HG03442 (cell line): ENCODE measurements at regions not wholly inside any gene's neighbourhood (a gene's known extent, or its start where the extent isn't known, plus 50 kb on each side); places are given as distances from the start of the nearest gene placed in this dataset.

Source experiments
- ATAC-seq: cut with Tn5 transposase; IDR thresholded peaks from one replicate; pipeline ENCODE4 v1.9.1; 2021; ENCODE audit warnings: mild to moderate bottlenecking, moderate library complexity; ENCODE audit not compliant: unreplicated experiment

GRCh38 chr4:180057299-180057721, 2185.9 kb upstream of the TENM3 start:
- ATAC-seq, result no peak

- peak; percentile 44 for ATAC-seq
These were observed 2185.1 kb upstream of the TENM3 start for GRCh38 chr4:180057891-180058671.

- peak; percentile 18 for ATAC-seq
These were observed 2184.4 kb upstream of the TENM3 start for GRCh38 chr4:180058691-180059215.

GRCh38 chr4:180059216-180059881, 2183.9 kb upstream of the TENM3 start:
- peak; percentile 13 for ATAC-seq

GRCh38 chr4:180060159-180060889, 2182.9 kb upstream of the TENM3 start:
- ATAC-seq, result no peak

GRCh38 chr4:180081072-180081471, 2162.1 kb upstream of the TENM3 start:
- no peak for ATAC-seq

- no peak for ATAC-seq
These were observed 2158.6 kb upstream of the TENM3 start for GRCh38 chr4:180084561-180084960.

GRCh38 chr4:180086480-180087190, 2156.6 kb upstream of the TENM3 start:
- ATAC-seq, result no peak

- ATAC-seq, result no peak
These were observed 2144.6 kb upstream of the TENM3 start for GRCh38 chr4:180098586-180098985.

GRCh38 chr4:180099957-180100356, 2143.2 kb upstream of the TENM3 start:
- no peak for ATAC-seq

- no peak for ATAC-seq
These were observed 2142.5 kb upstream of the TENM3 start for GRCh38 chr4:180100433-180101344.

- no peak for ATAC-seq
These were observed 2141.7 kb upstream of the TENM3 start for GRCh38 chr4:180101348-180102083.

- no peak for ATAC-seq
These were observed 2139.4 kb upstream of the TENM3 start for GRCh38 chr4:180103794-180104193.

GRCh38 chr4:180105362-180105761, 2137.8 kb upstream of the TENM3 start:
- no peak for ATAC-seq

GRCh38 chr4:180106122-180106521, 2137.1 kb upstream of the TENM3 start:
- no peak for ATAC-seq

GRCh38 chr4:180106997-180107396, 2136.2 kb upstream of the TENM3 start:
- no peak for ATAC-seq

- ATAC-seq, result no peak
These were observed 2126.4 kb upstream of the TENM3 start for GRCh38 chr4:180116840-180117239.

- ATAC-seq, result no peak
These were observed 2123.1 kb upstream of the TENM3 start for GRCh38 chr4:180120068-180120467.
